ENCODE measurements at regions not wholly inside any gene's neighbourhood (a gene's known extent, or its start where the extent isn't known, plus 50 kb on each side); places are given as distances from the start of the nearest gene placed in this dataset.
"Not testable (repeated sequence)": the region's sequence is repeated elsewhere in the genome, so short reads cannot be mapped to it uniquely, and the experiment has no call there.

DNA sequence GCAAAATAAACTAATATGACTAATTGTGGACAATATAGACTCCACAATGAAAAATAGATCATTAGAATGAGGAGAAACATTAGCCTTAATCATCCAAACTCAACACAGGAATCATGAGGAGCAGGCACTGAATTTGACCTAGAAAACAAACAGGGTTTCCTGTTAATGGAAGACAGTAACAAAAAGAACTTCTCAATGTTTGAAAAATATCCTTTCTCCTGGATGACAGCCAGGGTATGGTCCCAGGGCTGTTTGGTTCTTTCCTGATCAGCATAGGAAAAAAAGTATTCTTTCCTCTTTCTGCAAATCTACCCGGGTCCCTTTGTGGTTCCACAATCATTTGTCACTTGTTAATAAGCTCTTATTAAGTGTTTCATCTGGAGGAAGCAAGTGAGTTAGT is 145.3 kb upstream of the SVIL start:
- DNase-seq (ENCODE audit: low read depth): no peak
- H3K4me3 ChIP-seq (replicated peaks; ENCODE audit: low read depth, low read length): no peak overlapping the region
- TF ChIP-seq, protein P1, sequence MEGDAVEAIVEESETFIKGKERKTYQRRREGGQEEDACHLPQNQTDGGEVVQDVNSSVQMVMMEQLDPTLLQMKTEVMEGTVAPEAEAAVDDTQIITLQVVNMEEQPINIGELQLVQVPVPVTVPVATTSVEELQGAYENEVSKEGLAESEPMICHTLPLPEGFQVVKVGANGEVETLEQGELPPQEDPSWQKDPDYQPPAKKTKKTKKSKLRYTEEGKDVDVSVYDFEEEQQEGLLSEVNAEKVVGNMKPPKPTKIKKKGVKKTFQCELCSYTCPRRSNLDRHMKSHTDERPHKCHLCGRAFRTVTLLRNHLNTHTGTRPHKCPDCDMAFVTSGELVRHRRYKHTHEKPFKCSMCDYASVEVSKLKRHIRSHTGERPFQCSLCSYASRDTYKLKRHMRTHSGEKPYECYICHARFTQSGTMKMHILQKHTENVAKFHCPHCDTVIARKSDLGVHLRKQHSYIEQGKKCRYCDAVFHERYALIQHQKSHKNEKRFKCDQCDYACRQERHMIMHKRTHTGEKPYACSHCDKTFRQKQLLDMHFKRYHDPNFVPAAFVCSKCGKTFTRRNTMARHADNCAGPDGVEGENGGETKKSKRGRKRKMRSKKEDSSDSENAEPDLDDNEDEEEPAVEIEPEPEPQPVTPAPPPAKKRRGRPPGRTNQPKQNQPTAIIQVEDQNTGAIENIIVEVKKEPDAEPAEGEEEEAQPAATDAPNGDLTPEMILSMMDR (IDR thresholded peaks at IDR 0.05; ENCODE audit: low read length, missing control alignments): no peak

DNA sequence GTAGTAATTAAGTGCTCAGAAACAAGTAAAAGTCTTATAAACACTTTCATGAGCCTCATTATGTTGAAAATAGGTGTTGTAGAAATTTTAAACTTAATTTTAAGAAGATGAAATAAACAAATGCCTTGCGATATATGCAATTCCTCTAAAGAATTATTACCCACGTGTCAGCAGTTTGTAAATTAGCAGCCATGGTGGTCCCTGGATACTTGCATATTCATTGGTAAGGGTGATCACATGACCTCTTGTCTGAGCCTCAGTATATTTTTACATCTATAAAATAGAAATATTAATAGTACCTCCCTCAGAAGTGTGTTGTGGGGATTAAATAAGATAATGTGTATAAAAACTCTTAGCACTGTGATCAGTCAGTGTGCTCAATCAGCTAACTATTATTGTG is 141.5 kb upstream of the SVIL start:
- H3K4me3 ChIP-seq (replicated peaks; ENCODE audit: low read depth, low read length): no peak overlapping the region
- DNase-seq (ENCODE audit: low read depth): no peak
- TF ChIP-seq, protein P1 (IDR thresholded peaks at IDR 0.05; ENCODE audit: low read length, missing control alignments): no peak

DNA sequence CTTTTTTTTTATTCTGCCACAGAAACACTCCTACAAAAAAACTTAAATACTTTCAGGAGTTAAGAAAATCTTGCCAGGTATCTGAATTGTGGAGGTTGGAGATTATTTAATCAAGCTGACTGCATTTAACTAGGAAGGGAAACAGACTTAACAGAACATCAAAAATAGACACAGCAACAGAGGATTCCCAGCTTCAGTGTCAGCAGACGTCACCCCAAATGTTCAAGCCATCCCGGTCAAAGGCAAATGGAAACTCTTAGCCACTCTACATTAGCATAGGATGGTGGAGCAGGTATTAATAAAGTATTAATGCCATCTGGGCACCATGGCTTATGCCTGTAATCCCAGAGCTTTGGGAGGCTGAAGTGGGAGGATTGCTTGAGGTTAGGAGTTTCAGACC is 139.7 kb upstream of the SVIL start:
- TF ChIP-seq, protein P1 (IDR thresholded peaks at IDR 0.05; ENCODE audit: low read length, missing control alignments): no peak
- DNase-seq (ENCODE audit: low read depth): no peak
- no peak overlapping the region for H3K4me3 ChIP-seq (replicated peaks; ENCODE audit: low read depth, low read length)

DNA sequence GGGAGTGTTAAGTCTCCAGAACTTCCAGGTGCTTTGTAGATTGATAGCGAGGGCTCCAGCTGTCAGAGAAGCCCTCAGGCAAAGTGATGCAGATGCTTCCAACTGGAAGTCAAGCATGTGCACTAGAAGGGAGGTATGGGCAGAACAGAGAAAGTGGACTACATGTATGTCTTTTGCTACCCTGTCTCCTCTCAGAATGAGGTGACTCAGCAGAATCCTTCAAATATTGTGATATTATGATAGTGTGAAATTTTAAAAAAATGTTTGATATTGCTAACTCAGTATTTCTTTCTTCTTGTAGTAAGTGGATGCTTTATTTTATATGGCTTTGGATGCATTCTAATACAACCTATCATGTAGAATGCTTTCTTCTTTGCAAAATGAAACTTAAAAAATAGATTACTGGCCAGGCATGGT is 138.9 kb upstream of the SVIL start:
- TF ChIP-seq, protein P1 (IDR thresholded peaks at IDR 0.05; ENCODE audit: low read length, missing control alignments): no peak
- no peak for DNase-seq (ENCODE audit: low read depth)
- H3K4me3 ChIP-seq (replicated peaks; ENCODE audit: low read depth, low read length): no peak overlapping the region

DNA sequence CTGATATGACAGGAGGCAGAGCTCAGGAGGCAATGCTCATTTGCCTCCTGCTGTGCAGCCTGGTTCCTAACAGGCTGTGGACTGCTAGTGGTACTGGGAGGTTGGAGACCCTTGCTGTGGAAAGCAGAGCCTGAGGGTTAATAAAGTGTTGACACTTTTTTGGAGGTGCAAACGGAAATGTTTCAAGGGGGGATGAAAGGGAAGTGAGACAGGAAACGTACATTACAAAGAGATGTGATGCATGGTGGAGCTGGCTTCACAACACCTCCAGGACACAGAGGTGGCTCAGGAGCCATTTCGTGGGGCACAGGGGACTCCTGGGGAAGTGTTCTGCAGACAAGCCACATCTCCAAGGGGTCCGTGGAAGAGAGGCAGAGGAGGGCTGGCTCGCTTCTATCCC is 137.6 kb upstream of the SVIL start:
- no peak overlapping the region for H3K4me3 ChIP-seq (replicated peaks; ENCODE audit: low read depth, low read length)
- TF ChIP-seq, protein P1 (IDR thresholded peaks at IDR 0.05; ENCODE audit: low read length, missing control alignments): no peak
- no peak for DNase-seq (ENCODE audit: low read depth)

DNA sequence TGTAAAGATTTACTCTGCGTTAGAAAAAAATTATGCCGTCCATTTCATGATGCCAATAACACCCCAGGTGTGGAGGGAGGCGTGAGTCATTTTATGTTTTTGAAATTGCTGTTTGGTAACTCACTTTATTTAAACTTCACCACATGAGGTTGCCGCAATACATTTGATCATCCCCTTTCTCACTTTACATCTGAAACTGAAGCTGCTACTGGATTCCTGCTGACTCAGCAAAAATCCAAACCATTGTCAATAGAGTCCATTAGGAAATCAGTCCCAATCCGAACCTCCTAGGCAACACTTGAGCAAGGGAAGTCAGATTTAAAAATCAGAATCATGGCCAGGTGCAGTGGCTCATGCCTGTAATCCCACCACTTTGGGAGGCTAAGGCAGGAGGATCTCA is 136.6 kb upstream of the SVIL start:
- DNase-seq (ENCODE audit: low read depth): no peak
- no peak overlapping the region for H3K4me3 ChIP-seq (replicated peaks; ENCODE audit: low read depth, low read length)
- TF ChIP-seq, protein P1 (IDR thresholded peaks at IDR 0.05; ENCODE audit: low read length, missing control alignments): no peak

DNA sequence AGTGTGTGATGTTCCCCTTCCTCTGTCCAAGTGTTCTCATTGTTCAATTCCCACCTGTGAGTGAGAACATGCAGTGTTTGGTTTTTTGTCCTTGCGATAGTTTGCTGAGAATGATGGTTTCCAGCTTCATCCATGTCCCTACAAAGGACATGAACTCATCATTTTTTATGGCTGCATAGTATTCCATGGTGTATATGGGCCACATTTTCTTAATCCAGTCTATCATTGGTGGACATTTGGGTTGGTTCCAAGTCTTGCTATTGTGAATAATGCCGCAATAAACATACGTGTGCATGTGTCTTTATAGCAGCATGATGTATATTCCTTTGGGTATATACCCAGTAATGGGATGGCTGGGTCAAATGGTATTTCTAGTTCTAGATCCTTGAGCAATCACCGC is 134.5 kb upstream of the SVIL start:
- not testable (repeated sequence) for H3K4me3 ChIP-seq (replicated peaks; ENCODE audit: low read depth, low read length); DNase-seq (ENCODE audit: low read depth)

DNA sequence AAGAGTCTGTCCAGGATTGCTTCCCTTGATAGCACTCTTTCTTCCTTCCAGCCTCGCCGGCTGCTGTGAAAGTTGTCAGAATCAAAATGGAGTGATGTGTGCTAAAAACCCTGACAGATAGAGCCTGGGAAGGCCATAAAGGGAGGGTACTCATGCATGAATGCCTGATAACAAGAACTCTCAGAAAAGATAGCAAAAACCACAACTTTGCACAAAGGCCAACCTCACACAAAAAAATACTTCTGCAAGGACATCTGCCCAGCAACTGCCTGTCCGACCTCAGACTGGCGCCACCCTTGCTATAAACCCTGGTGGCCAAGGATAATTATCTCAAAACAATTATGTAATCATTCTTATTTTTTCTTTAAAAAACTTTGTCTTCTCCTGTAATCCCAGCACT is 133.2 kb upstream of the SVIL start:
- DNase-seq (ENCODE audit: low read depth): no peak
- TF ChIP-seq, protein P1 (IDR thresholded peaks at IDR 0.05; ENCODE audit: low read length, missing control alignments): no peak
- no peak overlapping the region for H3K4me3 ChIP-seq (replicated peaks; ENCODE audit: low read depth, low read length)

Data from fibroblast of pulmonary artery (primary cell).